HG03378 (cell line): ENCODE measurements at regions not wholly inside any gene's neighbourhood (a gene's known extent, or its start where the extent isn't known, plus 50 kb on each side); places are given as distances from the start of the nearest gene placed in this dataset.

Source experiments
- ATAC-seq: cut with Tn5 transposase; IDR thresholded peaks from one replicate; pipeline ENCODE4 v1.9.1; 2021; ENCODE audit warnings: mild to moderate bottlenecking, moderate library complexity; ENCODE audit not compliant: unreplicated experiment

DNA sequence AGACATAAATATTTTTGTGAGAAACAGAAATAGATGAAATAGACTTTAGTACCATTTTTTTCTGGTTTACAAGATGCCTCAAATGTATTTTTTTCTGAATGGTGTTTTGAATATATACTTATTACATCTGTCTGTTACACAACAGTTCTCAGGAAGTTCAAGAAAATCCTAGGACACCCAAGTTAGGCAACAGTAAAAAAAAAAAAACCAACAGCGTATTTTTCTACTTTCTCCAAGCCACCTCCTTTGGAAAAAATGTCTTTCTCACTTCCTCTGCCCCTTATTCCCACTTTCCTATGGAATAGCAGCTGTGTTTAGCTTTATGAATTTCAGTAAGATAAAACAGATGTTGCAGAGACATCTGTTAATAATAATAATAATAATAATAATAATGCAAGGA lies 489.6 kb upstream of the KLF12 start:
- ATAC-seq, result no peak

DNA sequence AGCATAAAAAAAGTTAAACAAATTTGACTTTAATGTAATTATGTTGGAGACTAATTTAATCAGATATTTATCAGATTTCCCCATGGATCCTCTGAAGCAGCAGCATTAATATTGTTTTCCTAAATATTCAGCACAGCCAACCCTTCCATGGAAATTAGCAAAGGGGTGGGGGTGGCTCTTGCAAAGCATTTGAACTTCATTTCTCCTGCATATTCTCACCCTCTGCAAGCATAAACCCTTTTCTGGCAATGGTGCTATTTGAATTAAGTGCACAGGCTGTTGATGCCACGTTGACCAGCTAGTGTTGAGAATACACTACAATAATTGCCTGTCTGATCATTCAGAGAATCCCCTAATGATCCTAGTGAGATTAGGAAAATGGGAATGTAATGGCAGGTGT lies 488.1 kb upstream of the KLF12 start:
- ATAC-seq, result no peak

DNA sequence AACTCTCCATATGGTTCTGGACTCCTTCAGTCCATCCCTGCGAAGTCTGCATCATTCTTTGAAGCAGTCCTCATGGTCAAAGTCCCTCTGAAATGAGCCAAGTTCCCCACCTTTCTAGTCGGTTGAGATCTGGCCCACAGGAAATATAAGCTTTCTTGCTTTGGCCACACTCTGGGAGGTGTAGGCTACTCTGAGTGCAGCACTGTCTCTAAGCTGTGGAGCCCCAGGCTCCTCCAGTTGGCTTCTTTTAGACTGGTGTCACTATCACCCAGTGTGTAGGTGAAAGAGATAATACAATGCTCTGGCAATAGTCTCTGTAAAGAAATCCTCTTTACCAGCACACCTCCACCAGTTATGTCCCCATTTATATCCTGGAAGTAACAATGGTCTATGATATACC lies 486.5 kb upstream of the KLF12 start:
- ATAC-seq, result no peak

DNA sequence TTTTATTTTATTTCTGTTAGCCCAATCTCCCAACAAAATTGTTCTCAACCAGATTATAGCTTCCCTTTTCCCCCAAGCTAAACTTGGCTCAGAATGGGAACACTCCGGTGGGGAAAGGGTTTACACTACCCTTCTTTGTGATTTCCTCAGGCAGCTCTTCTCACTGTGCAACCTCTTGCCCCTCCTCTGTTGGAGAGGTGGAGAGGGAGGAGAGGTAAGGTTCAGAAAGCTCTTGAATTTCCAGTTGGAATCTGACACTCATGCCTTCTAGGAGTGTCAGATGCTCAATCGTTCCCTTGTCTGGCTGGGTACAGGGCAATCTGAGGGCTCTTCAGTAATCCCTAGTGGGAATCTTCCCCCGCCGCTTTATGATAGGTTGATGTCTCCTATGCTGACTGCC lies 486.1 kb upstream of the KLF12 start:
- no peak for ATAC-seq

DNA sequence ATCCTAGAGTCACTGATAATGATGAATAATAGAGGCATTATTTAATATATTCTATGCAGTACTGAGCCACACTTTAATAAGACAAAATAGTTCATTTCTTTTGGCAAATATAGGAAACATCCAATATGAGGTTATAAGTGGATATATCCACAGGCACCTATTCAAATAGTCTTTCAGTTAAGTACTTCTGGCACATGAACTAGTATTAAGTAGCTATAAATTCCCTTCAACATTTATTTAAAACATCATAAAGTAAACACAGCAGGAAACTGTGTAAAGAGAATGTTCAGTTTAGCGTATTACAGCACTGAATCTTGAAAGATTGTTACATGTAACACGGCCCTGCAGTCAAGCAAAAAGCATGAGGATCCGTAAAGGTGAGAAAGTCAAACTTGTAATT lies 463.3 kb upstream of the KLF12 start:
- ATAC-seq, result no peak

DNA sequence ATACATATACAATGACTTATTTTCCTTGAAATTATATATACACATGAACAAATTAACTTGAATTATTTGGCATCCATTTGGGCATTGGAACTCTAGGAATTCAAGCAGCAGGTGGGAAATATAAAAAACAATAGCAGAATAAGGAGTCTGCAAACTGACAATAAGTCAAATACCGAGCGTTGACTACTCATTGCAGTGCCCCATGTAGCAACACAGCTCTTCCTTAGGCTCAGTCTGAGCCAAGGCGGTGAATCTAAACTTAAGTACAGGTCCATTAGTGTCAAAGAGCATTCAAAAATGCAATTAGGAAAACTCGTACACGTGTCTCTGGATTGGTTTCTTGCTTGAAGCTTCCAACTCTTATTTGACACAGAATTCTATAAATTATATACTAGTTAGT lies 462.5 kb upstream of the KLF12 start:
- no peak for ATAC-seq

DNA sequence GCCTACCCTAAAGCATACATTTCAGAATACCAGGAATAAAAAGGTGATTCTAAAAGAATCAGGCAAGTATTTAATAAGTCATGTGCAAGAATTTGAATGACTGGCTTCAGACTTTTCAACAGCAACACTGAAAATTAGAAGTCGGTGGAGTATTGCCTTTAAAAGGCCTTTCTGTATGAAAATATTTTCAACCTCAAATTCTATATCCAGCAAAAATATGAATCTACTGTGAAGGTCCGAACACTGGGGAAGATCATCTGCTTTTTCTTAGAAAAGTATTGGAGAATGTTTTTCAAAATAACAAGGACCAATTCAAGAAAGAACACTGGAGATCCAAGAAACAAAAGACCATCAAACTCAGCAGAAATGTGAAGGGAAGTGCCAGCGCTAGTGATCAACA lies 459.5 kb upstream of the KLF12 start:
- no peak for ATAC-seq

DNA sequence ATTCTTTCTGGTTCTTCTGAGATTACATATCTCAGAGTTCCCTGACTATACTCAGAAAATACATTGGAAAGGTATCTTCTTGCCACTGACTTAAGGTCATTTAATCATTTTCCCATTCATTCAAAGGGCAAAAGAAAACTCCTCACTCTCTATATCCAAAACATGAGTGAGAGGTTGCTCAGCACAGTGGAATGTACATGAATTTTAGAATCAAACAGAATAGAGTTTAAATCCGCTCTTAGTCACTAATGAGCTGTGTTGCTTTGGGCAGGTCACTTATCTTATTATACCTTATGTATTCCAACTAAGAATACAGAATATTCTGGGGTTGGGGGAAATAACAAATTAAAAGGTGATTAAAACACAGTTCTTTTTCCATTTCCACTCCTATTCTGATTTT lies 452.6 kb upstream of the KLF12 start:
- no peak for ATAC-seq

DNA sequence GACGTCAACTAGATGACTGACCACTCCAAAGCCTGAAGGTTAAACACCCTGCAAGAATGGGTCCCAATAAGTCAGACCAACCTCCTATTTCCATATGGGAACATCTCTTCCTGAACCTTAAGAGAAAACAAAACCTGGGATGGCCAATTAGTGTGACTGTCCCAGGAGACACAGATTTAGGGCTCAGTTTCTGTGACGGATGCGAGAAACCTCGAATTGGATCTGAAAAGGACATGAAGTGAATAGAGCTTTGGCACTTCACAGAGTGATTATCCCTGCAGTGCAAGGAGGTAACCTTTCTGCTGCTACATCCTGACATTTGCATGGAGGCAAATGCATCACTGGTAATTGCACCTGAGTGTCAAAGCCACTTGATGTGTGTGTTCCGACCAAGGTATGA lies 442.2 kb upstream of the KLF12 start:
- ATAC-seq, result no peak

DNA sequence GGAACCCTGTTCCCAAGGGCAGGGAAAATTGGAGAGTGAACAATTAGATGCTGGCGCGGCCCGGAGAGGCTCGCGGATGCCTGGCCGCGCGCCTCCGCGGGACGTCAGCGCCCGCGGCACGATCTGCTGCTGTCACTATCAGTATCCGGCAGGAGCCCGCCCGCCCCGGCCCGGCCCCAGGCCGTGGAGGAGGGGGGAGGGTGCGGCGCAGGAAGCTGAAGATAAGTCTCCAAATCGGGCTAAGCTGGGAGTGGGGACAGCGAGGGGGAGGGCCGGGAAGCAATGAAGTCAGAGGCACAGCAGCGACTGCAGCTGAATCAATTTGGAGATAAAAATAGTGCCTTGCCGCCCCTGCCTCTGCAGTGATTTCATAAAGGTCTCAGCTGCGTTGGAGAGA lies 441.5 kb upstream of the KLF12 start:
- no peak for ATAC-seq

DNA sequence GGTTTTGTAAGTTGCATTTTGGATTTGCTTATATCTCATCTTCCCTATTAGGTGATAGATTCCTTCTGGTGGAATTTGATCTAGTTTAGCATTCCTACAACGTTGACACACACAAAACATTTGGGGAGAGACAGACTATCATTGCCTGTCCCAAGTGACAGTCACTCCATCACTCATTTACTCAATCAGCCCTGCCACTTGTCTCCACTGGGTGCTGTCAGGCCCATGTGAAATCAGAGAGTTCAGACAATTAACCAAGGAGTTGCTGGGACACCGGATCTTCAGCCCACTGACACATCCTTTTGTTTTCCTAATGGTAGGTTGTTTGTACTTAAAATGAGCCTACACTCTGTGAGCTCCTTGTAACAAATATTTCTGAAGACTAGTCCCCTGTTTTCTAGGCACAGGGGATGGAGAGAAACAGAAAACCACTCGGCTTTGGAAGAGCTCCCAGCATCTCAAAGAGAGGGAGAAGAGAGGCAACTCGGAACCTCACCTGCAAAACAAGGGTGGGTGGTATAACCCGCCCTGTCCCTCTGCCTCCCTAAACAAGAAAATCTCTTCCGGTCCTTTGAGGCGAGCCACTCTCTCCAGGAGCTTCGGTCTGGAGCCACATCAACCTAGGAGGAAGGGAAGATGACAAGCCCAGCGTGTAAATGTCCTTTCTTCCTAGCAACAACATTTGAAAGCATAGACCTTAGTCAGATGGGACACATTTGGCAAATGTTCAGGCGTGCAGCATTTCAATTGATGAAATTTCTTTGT lies 440.9 kb upstream of the KLF12 start:
- ATAC-seq, result no peak

DNA sequence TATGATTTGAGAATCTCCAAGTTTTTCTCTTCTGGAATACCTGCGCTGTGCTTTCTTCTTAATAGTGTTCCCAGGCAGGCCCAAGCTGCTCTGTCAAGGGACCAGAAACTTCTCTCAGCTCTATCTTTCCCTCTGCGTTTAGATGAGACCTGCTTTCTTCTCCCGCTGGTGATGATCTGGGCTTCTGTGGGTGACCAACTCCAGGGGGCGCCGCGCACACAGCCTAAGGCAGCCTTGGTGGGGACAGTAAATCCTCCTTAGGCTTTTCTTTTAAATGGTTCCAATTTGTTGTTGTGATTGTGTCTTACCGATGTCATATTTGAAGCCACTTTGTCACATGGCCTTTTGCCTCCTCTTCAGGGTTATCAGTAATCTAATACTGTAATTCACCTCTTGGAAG lies 439.4 kb upstream of the KLF12 start:
- ATAC-seq, result no peak

DNA sequence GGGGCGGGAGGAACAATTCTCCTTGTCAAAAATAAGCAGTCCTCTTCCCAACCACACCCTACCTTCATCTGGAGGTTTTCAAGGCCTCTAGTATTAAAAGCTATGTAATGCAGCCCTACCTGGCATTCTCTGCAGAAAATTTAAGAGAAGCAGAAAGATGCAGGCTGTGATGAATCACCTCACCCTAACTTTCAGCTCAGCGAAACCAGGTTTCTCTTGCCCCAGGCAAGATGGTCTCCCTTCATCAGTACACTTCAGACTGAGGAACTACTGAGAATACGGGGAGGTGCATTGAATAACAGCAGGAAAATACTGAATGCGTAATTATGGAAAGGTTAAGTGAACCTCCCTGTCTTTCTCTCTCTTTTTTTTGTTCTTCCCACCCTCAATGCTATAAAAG lies 437.6 kb upstream of the KLF12 start:
- ATAC-seq, result no peak

DNA sequence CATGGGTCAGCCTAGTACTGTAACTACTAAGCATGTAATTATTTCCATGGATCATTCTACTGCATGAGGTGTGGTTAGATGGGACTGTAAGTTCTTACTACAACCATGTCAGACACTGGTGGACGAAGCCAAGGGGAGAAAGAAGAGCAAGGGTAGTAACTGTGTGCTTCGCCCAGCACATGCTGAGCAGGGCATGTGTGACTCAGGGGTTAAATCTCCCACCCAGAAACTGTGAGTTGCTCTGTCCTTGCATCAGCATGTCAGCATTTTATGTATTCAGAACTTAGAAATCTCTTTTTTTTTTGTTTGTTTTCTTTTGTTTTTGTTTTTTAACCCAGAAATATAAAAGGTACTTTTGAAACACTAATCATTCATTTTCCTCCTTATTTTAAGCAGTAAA lies 436.6 kb upstream of the KLF12 start:
- no peak for ATAC-seq

DNA sequence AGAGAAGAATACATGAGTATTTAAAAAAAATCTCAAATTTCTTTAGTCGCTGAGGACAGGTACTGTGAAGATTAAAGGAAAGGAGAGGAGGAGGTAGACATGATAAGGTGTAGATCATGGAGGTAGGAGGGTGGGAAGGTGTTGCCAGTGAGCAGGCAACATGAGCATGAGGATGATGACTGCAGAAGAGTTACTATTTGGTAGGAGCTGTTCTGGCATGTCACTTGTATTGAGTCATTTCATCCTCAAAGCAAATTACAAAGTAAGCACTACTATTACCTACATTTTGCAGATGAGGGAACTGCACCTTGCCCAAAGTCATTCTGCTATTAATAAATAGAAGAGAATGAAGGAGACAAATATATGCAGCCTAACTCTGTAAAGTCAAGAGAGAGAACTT lies 435.8 kb upstream of the KLF12 start:
- no peak for ATAC-seq

DNA sequence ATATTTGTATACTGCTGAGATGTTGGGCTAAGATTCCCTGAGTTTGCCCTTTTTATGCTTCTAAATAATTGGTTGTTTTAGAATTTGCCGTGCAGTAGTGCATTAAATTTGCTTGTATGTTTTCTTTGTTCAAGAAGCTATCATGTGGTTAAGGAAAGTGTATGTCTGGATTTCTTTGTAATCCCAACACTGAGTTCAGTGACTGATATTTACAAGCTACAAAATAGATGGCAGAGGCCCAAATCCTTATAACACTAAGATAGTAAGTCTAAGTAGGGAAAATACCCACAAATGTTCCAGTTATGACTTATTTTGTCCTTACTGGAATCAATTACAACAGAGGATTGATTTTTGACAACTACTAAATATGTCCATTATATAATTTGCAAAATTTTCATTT lies 435.0 kb upstream of the KLF12 start:
- ATAC-seq, result no peak

DNA sequence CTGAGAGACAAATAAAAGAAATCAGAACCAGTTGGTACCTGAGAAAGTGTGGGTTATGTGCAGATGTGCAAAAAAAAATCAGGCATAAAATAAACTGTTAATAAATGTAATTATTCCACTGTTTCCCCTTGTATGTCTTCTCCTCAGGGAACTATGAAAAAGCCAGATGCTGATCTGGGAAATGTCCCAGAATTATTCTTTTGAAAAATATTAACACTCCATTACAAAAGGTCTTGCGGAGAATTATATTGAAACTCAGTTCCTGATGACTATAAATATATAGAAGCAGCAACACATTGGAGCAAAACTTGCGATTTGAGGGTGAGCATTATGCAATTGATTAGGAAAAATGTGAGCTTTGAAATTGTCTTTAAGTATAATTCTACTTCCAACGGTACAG lies 433.3 kb upstream of the KLF12 start:
- no peak for ATAC-seq

DNA sequence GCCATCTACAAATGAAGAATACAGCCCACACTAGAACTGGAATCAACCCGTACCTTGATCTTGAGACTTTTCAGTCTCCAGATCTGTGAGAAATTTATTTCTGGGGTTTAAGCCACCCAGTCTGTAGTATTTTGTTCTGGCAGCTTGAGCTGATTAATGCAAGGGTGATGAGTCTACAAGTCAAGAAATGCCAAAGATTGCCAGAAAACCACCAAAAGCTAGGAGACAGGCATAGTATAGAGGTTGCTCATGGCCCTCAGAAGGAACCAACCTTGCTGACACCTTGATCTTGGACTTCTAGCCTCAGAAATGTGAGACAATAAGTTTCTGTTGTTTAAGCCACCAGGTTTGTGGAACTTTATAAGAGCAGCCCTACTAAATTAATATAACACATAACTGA lies 428.2 kb upstream of the KLF12 start:
- no peak for ATAC-seq

DNA sequence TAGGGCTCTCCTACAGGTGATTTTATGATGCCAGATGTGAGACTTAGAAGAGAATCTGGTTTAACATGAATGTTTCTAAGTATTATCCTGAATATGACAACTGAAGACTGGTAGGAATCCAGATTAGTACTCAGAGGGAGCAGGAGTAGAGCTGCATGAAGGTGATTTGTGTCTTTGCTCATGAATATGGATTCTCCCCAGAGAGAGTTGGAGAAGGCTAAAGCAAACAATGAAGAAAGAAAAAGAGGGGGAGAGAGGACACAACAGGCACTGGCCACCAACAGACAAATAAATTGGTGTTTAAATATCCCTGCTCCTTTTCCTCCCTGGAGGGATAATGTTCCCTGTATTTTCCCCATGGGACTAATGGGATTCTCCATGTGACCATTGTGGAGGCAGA lies 427.0 kb upstream of the KLF12 start:
- no peak for ATAC-seq

DNA sequence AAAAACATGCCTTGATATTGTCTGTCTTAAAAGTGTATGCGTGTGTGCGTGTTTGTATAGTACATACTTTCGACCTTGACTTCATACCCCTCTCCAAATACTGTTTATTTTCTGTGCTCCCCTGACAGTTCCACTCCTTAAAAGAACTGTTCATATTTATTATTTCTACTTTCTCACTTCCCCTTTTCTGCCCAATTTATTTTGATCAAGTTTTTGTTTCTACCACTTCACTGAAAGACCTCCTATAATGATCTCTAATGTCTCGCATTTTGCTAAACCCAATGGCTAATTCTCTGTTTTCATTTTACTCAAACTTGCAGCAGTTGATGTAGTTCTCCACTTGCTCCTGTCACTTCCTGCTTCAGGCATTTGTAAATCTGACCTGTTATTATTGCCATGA lies 426.1 kb upstream of the KLF12 start:
- ATAC-seq, result peak; percentile 83

DNA sequence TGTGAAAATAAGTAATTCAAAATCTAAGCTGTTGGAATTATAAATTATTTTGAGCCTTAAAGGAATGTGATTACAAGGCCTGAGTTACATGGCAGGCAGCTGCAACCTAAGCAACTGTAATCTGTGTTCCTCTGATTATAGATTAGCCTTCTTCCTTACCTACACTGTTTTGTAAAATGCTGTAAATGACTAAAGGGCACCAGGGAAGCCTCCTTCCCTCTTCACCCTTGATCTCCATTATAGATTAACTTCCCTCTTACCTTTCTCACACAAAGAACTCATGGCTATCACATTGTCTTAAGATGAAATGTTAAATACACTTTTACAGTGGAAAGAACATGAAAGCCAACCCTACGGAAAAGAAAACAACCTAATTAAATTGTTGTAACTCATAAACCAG lies 423.7 kb upstream of the KLF12 start:
- no peak for ATAC-seq

DNA sequence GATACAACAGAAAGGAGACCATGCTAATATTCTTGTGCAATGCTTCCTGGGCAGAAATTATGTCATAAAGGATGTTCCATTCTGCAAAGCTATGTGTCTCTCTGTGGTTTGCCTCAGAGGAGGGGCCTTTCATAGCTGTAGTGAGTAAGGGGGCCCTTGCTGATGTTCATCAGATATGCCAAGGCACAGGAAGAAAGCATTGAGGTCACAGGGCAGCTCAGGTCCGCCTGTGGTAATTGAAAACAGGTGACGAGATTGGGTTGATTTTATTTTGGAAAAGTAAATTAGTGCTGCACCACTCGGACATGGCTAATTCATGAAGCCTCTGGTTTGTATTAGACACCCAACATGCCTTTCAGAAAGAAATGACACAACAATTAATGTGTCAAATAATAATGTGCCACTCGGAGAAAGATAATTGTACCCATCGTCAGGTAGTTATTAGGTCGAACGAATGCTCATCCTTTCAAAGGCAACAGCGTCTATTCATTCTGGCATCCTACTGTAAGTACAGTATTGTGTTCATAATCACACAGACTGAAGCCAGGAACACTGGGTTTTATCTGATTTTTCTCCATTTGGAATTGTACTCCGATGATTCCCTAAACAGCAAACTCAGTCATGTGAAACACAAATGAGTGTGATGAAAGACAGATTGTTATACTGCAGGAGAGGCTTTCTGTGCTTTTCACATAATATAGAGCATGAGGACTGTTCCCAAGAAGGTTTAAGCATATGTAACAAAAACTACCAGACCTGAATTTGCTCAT lies 421.6 kb upstream of the KLF12 start:
- ATAC-seq, result no peak

DNA sequence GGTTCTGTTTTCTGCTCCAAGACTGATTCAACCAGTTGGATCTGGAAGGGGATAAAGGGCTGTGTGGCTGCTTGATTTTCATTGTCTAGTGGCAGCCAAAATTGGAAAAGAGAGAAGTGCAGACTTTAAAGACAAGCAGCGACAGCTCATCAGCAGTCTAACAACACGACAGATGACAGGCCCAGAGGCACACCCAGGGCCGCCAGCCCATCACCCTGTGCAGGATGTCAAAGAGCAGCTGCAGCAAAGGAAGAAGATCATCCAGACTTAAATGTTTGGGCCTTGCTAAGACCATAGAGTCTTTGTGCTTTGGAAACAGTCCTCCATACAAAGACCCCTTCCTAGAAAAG lies 421.0 kb upstream of the KLF12 start:
- ATAC-seq, result no peak
